Thoracic aorta (tissue), 2 donors: ENCODE measurements at regions not wholly inside any gene's neighbourhood (a gene's known extent, or its start where the extent isn't known, plus 50 kb on each side); places are given as distances from the start of the nearest gene placed in this dataset.

Experiments
- ATAC-seq: fragments of 150-250 bp; one replicate; pipeline ENCODE4 v1.8.0; 2017; ENCODE audit warnings: low read depth; ENCODE audit not compliant: insufficient number of reproducible peaks, low FRiP score
- DNase-seq: peaks from one replicate; pipeline ENCODE4 v3.0.0-alpha.2; 2020; ENCODE audit warnings: low spot score
- H3K27ac ChIP-seq, 2 donors: fragments of 200-600 bp; sonication (generic); 1 replicate in 1 of 2; 2 replicates in 1 of 2; pipeline ENCODE4 v1.5.1; 2016; ENCODE audit warnings: mild to moderate bottlenecking in 2 of 2, moderate library complexity in 2 of 2
- H3K27me3 ChIP-seq: fragments of 200-600 bp; sonication (generic); replicated peaks from 2 replicates; pipeline ENCODE4 v1.6.0; 2016; ENCODE audit warnings: mild to moderate bottlenecking; ENCODE audit not compliant: insufficient read depth
- H3K36me3 ChIP-seq: fragments of 200-600 bp; sonication (generic); one replicate; pipeline ENCODE4 v1.5.1; 2016
- H3K4me1 ChIP-seq, 2 donors: fragments of 200-600 bp; sonication (generic); 1 replicate in 1 of 2; 2 replicates in 1 of 2; pipeline versions ENCODE4 v1.5.1 to v1.6.0; 2016; ENCODE audit warnings: low read depth in 2 of 2, mild to moderate bottlenecking in 1 of 2; ENCODE audit not compliant: control insufficient read depth in 1 of 2
- H3K4me3 ChIP-seq: fragments of 200-600 bp; sonication (generic); 2 replicates; pipeline ENCODE4 v1.5.1; 2016; ENCODE audit warnings: mild to moderate bottlenecking
- H3K9me3 ChIP-seq: fragments of 200-600 bp; sonication (generic); 2 replicates; pipeline ENCODE4 v1.5.1; 2016
- TF ChIP-seq, protein P1 (sequence below): fragments of 200-600 bp; sonication (generic); IDR thresholded peaks from one replicate; pipeline ENCODE4 v1.5.1; 2019; ENCODE audit warnings: antibody characterized with exemption

- no peaks in the 10 kb centered on the region for H3K27me3 ChIP-seq
Measured at GRCh38 chr1:95380909-95381308, 146.9 kb downstream of the RWDD3 start.

DNA sequence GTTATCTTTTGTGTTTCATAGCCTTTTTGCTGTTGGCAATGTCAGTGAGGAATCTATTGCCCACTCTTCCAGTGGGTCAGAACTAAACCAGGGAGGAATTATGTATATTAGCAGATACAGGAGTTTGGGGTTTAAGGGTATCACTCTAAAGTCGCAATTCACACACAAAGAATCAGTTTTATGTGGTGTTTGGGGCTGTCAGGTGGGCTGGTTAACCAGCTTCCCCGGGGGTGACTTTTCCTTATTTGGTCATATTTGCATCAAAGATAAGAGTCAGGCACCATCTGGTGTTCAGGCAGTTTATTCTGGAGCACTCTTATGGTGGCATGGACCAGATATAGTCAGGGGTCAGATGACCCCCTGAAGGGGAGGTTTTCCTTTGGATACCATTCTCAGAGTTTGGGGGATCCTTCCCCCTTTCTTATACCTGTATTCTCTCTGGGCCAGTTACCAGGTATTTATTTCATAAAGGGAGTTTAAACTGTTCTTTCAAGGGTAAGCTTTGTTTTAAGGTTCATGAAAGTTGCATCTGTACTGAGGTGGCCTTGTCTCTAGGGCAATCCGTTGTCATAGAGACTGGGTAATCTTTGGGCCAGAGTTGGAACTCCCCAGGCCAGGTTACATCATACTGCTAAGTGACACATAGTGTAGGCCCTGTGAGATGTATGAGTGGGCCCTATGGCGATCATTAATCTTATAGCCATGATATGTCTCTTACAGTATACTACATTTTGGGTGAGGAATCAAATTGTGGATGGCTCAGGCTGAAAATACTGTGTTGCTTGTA is 148.2 kb downstream of the RWDD3 start:
- no peak overlapping the region for H3K27ac ChIP-seq
- H3K4me1 ChIP-seq = no peaks in the 10 kb centered on the region
- no peaks in the 10 kb centered on the region for H3K9me3 ChIP-seq
- DNase-seq = no peak
- no peaks in the 10 kb centered on the region for H3K36me3 ChIP-seq
- no peak for ATAC-seq
- no peak overlapping the region for H3K4me3 ChIP-seq
- H3K27me3 ChIP-seq = no peaks in the 10 kb centered on the region
- TF ChIP-seq, protein P1, sequence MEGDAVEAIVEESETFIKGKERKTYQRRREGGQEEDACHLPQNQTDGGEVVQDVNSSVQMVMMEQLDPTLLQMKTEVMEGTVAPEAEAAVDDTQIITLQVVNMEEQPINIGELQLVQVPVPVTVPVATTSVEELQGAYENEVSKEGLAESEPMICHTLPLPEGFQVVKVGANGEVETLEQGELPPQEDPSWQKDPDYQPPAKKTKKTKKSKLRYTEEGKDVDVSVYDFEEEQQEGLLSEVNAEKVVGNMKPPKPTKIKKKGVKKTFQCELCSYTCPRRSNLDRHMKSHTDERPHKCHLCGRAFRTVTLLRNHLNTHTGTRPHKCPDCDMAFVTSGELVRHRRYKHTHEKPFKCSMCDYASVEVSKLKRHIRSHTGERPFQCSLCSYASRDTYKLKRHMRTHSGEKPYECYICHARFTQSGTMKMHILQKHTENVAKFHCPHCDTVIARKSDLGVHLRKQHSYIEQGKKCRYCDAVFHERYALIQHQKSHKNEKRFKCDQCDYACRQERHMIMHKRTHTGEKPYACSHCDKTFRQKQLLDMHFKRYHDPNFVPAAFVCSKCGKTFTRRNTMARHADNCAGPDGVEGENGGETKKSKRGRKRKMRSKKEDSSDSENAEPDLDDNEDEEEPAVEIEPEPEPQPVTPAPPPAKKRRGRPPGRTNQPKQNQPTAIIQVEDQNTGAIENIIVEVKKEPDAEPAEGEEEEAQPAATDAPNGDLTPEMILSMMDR = no peak

More at GRCh38 chr1:95380909-95381308, 146.9 kb downstream of the RWDD3 start:
- Histone ChIP-seq H3K4me3 (no peak overlapping the region), H3K9me3 (no peaks in the 10 kb centered on the region), H3K4me1 (no peaks in the 10 kb centered on the region), H3K36me3 (no peaks in the 10 kb centered on the region), H3K27ac (no peak overlapping the region)
- TF ChIP-seq, protein P1 = no peak
- ATAC-seq (no peak), DNase-seq (no peak)

DNA sequence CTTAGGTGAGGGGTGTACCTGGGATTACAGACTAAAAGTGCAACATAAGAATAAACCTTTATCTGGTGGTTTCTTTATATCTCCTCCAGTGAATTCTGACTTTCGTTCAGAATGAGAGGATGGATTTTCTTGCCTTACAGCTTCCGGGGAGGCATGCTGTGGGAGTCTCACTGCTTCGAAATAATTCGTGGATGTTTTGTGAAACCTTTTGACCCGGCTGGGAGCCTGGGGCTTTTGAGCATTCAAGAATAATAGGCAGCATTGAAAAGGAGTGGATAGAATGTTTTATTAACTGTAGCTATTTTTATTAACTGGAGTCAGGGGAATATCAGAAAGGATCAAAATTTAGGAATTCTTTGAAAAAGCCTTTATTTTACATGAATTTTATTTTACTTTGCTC is 149.1 kb downstream of the RWDD3 start:
- H3K36me3 ChIP-seq = no peaks in the 10 kb centered on the region
- H3K4me3 ChIP-seq = no peak overlapping the region
- DNase-seq = no peak
- H3K4me1 ChIP-seq = no peaks in the 10 kb centered on the region
- no peak overlapping the region for H3K27ac ChIP-seq
- TF ChIP-seq, protein P1 = no peak
- no peak for ATAC-seq
- no peaks in the 10 kb centered on the region for H3K9me3 ChIP-seq
- H3K27me3 ChIP-seq = no peaks in the 10 kb centered on the region

- no peak overlapping the region for H3K4me3 ChIP-seq
- TF ChIP-seq, protein P1 = no peak
- no peak for DNase-seq
- no peak overlapping the region for H3K27ac ChIP-seq
- no peak for ATAC-seq
- no peaks in the 10 kb centered on the region for H3K9me3 ChIP-seq
- no peaks in the 10 kb centered on the region for H3K27me3 ChIP-seq
- H3K36me3 ChIP-seq = no peaks in the 10 kb centered on the region
- H3K4me1 ChIP-seq = no peaks in the 10 kb centered on the region
Measured at GRCh38 chr1:95384567-95384966, 150.6 kb downstream of the RWDD3 start.

GRCh38 chr1:95386371-95386770 is 152.4 kb downstream of the RWDD3 start:
- H3K27me3 ChIP-seq = no peaks in the 10 kb centered on the region
- TF ChIP-seq, protein P1 = no peak
- DNase-seq = no peak
- no peak overlapping the region for H3K4me3 ChIP-seq
- H3K27ac ChIP-seq = no peak overlapping the region
- no peak for ATAC-seq
- H3K36me3 ChIP-seq = no peaks in the 10 kb centered on the region
- H3K4me1 ChIP-seq = no peaks in the 10 kb centered on the region
- H3K9me3 ChIP-seq = no peaks in the 10 kb centered on the region
